A673 (cell line): ENCODE measurements at regions not wholly inside any gene's neighbourhood (a gene's known extent, or its start where the extent isn't known, plus 50 kb on each side); places are given as distances from the start of the nearest gene placed in this dataset.

Experiments
- BruUV-seq: library from RNA; stranded (reverse); fragments of 400-500 nt; replicated peaks from 2 replicates; lab custom pipeline; 2021; lab: Mats Ljungman, UMichigan
- CTCF ChIA-PET: fragments of 300-600 bp; sonication (Branson Sonifier 250); formaldehyde crosslinking; loops from one replicate; lab custom pipeline; 2022; ENCODE audit warnings: antibody characterized with exemption; lab: Charles Lee
- POLR2A ChIA-PET: fragments of 300-600 bp; sonication (Branson Sonifier 250); formaldehyde crosslinking; loops from one replicate; lab custom pipeline; 2022; ENCODE audit warnings: antibody characterized with exemption; ENCODE audit not compliant: low non-redundant PET; lab: Charles Lee
- DNase-seq: peaks from one replicate; pipeline ENCODE4 v3.0.0-alpha.2; 2015; ENCODE audit warnings: low spot score
- H3K27ac ChIP-seq: fragments of 200-600 bp; sonication (generic); 2 replicates; pipeline ENCODE4 v1.5.1; 2016; ENCODE audit warnings: mixed run types, low read depth, mild to moderate bottlenecking, mixed read lengths, antibody characterized with exemption, low read length; ENCODE audit not compliant: poor library complexity, severe bottlenecking
- H3K27me3 ChIP-seq: fragments of 200-600 bp; sonication (generic); replicated peaks from 2 replicates; pipeline ENCODE4 v1.6.1; 2017; ENCODE audit warnings: mixed run types, low read depth, mild to moderate bottlenecking, mixed read lengths, antibody characterized with exemption, low read length; ENCODE audit not compliant: insufficient read depth, poor library complexity
- H3K36me3 ChIP-seq: fragments of 200-600 bp; sonication (generic); 2 replicates; pipeline ENCODE4 v1.6.1; 2016; ENCODE audit warnings: mixed run types, mild to moderate bottlenecking, mixed read lengths, antibody characterized with exemption, low read length; ENCODE audit not compliant: insufficient read depth, poor library complexity, severe bottlenecking
- H3K4me1 ChIP-seq: fragments of 200-600 bp; sonication (generic); 2 replicates; pipeline ENCODE4 v1.6.1; 2017; ENCODE audit warnings: mixed run types, mild to moderate bottlenecking, mixed read lengths, antibody characterized with exemption, low read length; ENCODE audit not compliant: insufficient read depth, poor library complexity, severe bottlenecking
- H3K4me3 ChIP-seq: fragments of 200-600 bp; sonication (generic); 2 replicates; pipeline ENCODE4 v1.5.1; 2016; ENCODE audit warnings: low read depth, mixed run types, mild to moderate bottlenecking, mixed read lengths, low read length; ENCODE audit not compliant: poor library complexity, severe bottlenecking
- H3K9me3 ChIP-seq: fragments of 200-600 bp; sonication (generic); 2 replicates; pipeline ENCODE4 v1.6.1; 2016; ENCODE audit warnings: mixed run types, low read depth, mild to moderate bottlenecking, mixed read lengths, antibody characterized with exemption, low read length; ENCODE audit not compliant: poor library complexity, severe bottlenecking
- CTCF ChIP-seq: fragments of 300-800, 200-600 bp; sonication (generic); conservative IDR thresholded peaks from 2 replicates; pipeline ENCODE4 v1.5.1; 2017; ENCODE audit warnings: low read depth, mild to moderate bottlenecking, antibody characterized with exemption, low read length, moderate library complexity, mixed read lengths
- EZH2 ChIP-seq: fragments of 200-600 bp; sonication (generic); IDR thresholded peaks from 2 replicates; pipeline ENCODE4 v1.6.1; 2017; ENCODE audit warnings: borderline replicate concordance, low read depth, mild to moderate bottlenecking, mixed read lengths, antibody characterized with exemption, low read length; ENCODE audit not compliant: poor library complexity, severe bottlenecking
- intact Hi-C: fragments of 100-400 bp; cut with micrococcal nuclease; formaldehyde crosslinking; loops from one replicate; pipeline ENCODE4 v1.10.0; 2022; ENCODE audit not compliant: unreplicated experiment

GRCh38 chr5:18378066-18378465, 743.8 kb downstream of the TAF11L14 start:
- Histone ChIP-seq H3K27me3 (no peaks in the 10 kb centered on the region), H3K4me1 (no peaks in the 10 kb centered on the region), H3K36me3 (no peaks in the 10 kb centered on the region), H3K4me3 (no peak overlapping the region), H3K27ac (no peak overlapping the region), H3K9me3 (no peaks in the 10 kb centered on the region)
- DNase-seq: no peak
- ChIA-PET CTCF (no interaction called here), POLR2A (no interaction called here)
- TF ChIP-seq EZH2 (no peak), CTCF (no peak)
- intact Hi-C loops: no loop called here
- no TSS peak for BruUV-seq

GRCh38 chr5:18379189-18379588, 744.9 kb downstream of the TAF11L14 start:
- Histone ChIP-seq H3K36me3 (no peaks in the 10 kb centered on the region), H3K27me3 (no peaks in the 10 kb centered on the region), H3K27ac (no peak overlapping the region), H3K4me1 (no peaks in the 10 kb centered on the region), H3K4me3 (no peak overlapping the region), H3K9me3 (no peaks in the 10 kb centered on the region)
- BruUV-seq: no TSS peak
- TF ChIP-seq CTCF (no peak), EZH2 (no peak)
- CTCF ChIA-PET: no interaction called here
- POLR2A ChIA-PET: no interaction called here
- DNase-seq: no peak
- intact Hi-C loops: no loop called here

- DNase-seq: no peak
- BruUV-seq: no TSS peak
- no peak for TF ChIP-seq CTCF
- TF ChIP-seq EZH2: no peak
- Histone ChIP-seq H3K27me3 (no peaks in the 10 kb centered on the region), H3K4me1 (no peaks in the 10 kb centered on the region), H3K4me3 (no peak overlapping the region), H3K27ac (no peak overlapping the region), H3K36me3 (no peaks in the 10 kb centered on the region), H3K9me3 (no peaks in the 10 kb centered on the region)
- ChIA-PET POLR2A (no interaction called here), CTCF (no interaction called here)
- intact Hi-C loops: no loop called here
Measured at GRCh38 chr5:18380729-18381362, 746.6 kb downstream of the TAF11L14 start.
